ENCODE measurements at regions not wholly inside any gene's neighbourhood (a gene's known extent, or its start where the extent isn't known, plus 50 kb on each side); places are given as distances from the start of the nearest gene placed in this dataset.

DNA sequence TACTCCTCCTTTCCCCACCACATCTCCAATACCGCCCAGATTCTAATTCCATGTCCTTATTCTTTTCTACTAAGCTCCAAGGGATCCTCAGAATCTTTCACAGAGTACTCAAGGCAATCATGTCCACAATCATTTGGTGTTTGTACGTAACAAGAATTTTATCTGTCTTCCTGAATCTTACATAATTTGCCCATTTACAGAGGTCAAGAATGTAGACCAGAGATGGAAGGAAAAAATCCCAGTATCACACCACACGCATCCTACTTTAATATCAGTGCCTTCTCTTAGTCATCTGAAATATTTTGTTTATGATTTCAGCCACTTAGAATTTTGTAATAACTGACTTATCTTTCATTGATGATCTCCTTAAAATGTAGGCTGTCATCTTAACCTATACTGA is 366.0 kb upstream of the LRRC7 start:
- H3K79me2 ChIP-seq (ENCODE audit: insufficient read depth, low read depth): no peaks in the 10 kb centered on the region
- no peaks in the 10 kb centered on the region for H3K36me3 ChIP-seq (ENCODE audit: insufficient read depth)

GRCh38 chr1:69203166-69203565 is 364.6 kb upstream of the LRRC7 start:
- Histone ChIP-seq H3K9ac (no peak overlapping the region), H3K79me2 (ENCODE audit: insufficient read depth, low read depth) (no peaks in the 10 kb centered on the region), H3K4me2 (no peak overlapping the region), H3K36me3 (ENCODE audit: insufficient read depth) (no peaks in the 10 kb centered on the region), H3K4me1 (ENCODE audit: low read depth, poor library complexity, severe bottlenecking) (no peaks in the 10 kb centered on the region), H3K4me3 (IDR thresholded peaks at IDR 0.05; ENCODE audit: insufficient read depth, low read depth, low read length) (no peak overlapping the region), H2AFZ (ENCODE audit: low read depth) (no peak overlapping the region), H4K20me1 (ENCODE audit: insufficient read depth) (no peaks in the 10 kb centered on the region), H3K27ac (no peak overlapping the region), H3K27me3 (ENCODE audit: insufficient read depth, low read depth) (no peaks in the 10 kb centered on the region)
- TF ChIP-seq, protein P1, sequence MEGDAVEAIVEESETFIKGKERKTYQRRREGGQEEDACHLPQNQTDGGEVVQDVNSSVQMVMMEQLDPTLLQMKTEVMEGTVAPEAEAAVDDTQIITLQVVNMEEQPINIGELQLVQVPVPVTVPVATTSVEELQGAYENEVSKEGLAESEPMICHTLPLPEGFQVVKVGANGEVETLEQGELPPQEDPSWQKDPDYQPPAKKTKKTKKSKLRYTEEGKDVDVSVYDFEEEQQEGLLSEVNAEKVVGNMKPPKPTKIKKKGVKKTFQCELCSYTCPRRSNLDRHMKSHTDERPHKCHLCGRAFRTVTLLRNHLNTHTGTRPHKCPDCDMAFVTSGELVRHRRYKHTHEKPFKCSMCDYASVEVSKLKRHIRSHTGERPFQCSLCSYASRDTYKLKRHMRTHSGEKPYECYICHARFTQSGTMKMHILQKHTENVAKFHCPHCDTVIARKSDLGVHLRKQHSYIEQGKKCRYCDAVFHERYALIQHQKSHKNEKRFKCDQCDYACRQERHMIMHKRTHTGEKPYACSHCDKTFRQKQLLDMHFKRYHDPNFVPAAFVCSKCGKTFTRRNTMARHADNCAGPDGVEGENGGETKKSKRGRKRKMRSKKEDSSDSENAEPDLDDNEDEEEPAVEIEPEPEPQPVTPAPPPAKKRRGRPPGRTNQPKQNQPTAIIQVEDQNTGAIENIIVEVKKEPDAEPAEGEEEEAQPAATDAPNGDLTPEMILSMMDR (conservative IDR thresholded peaks at IDR 0.05; ENCODE audit: low read depth, low read length): no peak

More for the DNA sequence above, 366.0 kb upstream of the LRRC7 start:
- H4K20me1 ChIP-seq (ENCODE audit: insufficient read depth): no peaks in the 10 kb centered on the region
- H2AFZ ChIP-seq (ENCODE audit: low read depth): no peak overlapping the region
- H3K27ac ChIP-seq: no peak overlapping the region
- H3K4me3 ChIP-seq (IDR thresholded peaks at IDR 0.05; ENCODE audit: insufficient read depth, low read depth, low read length): no peak overlapping the region
- TF ChIP-seq, protein P1 (conservative IDR thresholded peaks at IDR 0.05; ENCODE audit: low read depth, low read length): no peak
- H3K4me1 ChIP-seq (ENCODE audit: low read depth, poor library complexity, severe bottlenecking): no peaks in the 10 kb centered on the region
- no peak overlapping the region for H3K4me2 ChIP-seq
- no peak overlapping the region for H3K9ac ChIP-seq
- H3K27me3 ChIP-seq (ENCODE audit: insufficient read depth, low read depth): no peaks in the 10 kb centered on the region

- Histone ChIP-seq H3K27ac (no peak overlapping the region), H2AFZ (ENCODE audit: low read depth) (no peak overlapping the region), H3K79me2 (ENCODE audit: insufficient read depth, low read depth) (no peaks in the 10 kb centered on the region), H3K9ac (no peak overlapping the region), H3K27me3 (ENCODE audit: insufficient read depth, low read depth) (no peaks in the 10 kb centered on the region), H3K4me2 (no peak overlapping the region), H3K4me3 (IDR thresholded peaks at IDR 0.05; ENCODE audit: insufficient read depth, low read depth, low read length) (no peak overlapping the region), H3K36me3 (ENCODE audit: insufficient read depth) (no peaks in the 10 kb centered on the region), H4K20me1 (ENCODE audit: insufficient read depth) (no peaks in the 10 kb centered on the region), H3K4me1 (ENCODE audit: low read depth, poor library complexity, severe bottlenecking) (no peaks in the 10 kb centered on the region)
- TF ChIP-seq, protein P1 (conservative IDR thresholded peaks at IDR 0.05; ENCODE audit: low read depth, low read length): no peak
These were observed 354.1 kb upstream of the LRRC7 start for GRCh38 chr1:69213644-69214043.

- Histone ChIP-seq H3K4me1 (ENCODE audit: low read depth, poor library complexity, severe bottlenecking) (no peaks in the 10 kb centered on the region), H3K79me2 (ENCODE audit: insufficient read depth, low read depth) (no peaks in the 10 kb centered on the region), H2AFZ (ENCODE audit: low read depth) (no peak overlapping the region), H3K9ac (no peak overlapping the region), H3K4me2 (no peak overlapping the region), H3K27me3 (ENCODE audit: insufficient read depth, low read depth) (no peaks in the 10 kb centered on the region), H3K36me3 (ENCODE audit: insufficient read depth) (no peaks in the 10 kb centered on the region), H3K27ac (no peak overlapping the region), H3K4me3 (IDR thresholded peaks at IDR 0.05; ENCODE audit: insufficient read depth, low read depth, low read length) (no peak overlapping the region), H4K20me1 (ENCODE audit: insufficient read depth) (no peaks in the 10 kb centered on the region)
- TF ChIP-seq, protein P1 (conservative IDR thresholded peaks at IDR 0.05; ENCODE audit: low read depth, low read length): no peak
These were observed 351.8 kb upstream of the LRRC7 start for GRCh38 chr1:69215883-69216282.
